ENCODE measurements at regions not wholly inside any gene's neighbourhood (a gene's known extent, or its start where the extent isn't known, plus 50 kb on each side); places are given as distances from the start of the nearest gene placed in this dataset.

DNA sequence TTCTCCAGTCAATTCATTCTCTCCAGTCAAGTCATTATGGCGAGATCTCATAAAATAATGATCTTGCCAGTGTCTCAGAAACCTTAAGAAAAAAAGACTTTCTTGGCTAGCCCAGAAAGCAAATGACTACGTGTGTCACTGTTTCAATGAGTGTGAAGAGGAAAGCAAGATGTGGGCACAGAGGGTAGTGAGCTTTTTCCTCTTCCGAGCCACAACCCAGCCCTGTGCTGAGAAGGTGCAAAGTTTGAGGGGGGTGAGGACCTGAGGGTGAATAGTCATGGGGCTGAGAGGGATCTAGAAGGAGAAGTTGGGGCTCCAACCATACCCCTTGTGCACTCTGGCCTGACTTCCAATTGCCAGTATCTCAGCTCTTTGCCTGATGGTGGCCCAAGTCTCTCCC lies 85.6 kb upstream of the EGFL6 start:
- no peak for TF ChIP-seq CTCF (optimal IDR thresholded peaks at IDR 0.05 in 1 of 3, IDR thresholded peaks at IDR 0.05 in 1 of 3, conservative IDR thresholded peaks at IDR 0.05 in 1 of 3; ENCODE audit: extremely low read depth in 1 of 3, insufficient read depth in 2 of 3, low read length in 3 of 3)
- no peak for TF ChIP-seq EZH2 (IDR thresholded peaks at IDR 0.05; ENCODE audit: low read length)

Data from keratinocyte (primary cell).